IgD-negative memory B cell (primary cell): ENCODE measurements at regions not wholly inside any gene's neighbourhood (a gene's known extent, or its start where the extent isn't known, plus 50 kb on each side); places are given as distances from the start of the nearest gene placed in this dataset.
A peak's percentile ranks its signal among the peaks of the same experiment; 100 is the strongest.

Experiments used
- H3K27ac Mint-ChIP-seq, 3 donors: one replicate each; pipeline ENCODE4 v1.8.0; 2020 to 2022; ENCODE audit warnings: mild to moderate bottlenecking in 3 of 3, mixed read lengths in 3 of 3, moderate library complexity in 1 of 3
- H3K27me3 Mint-ChIP-seq: one replicate; pipeline ENCODE4 v1.8.0; 2021; ENCODE audit warnings: mixed read lengths
- H3K36me3 Mint-ChIP-seq: one replicate; pipeline ENCODE4 v1.8.0; 2020; ENCODE audit warnings: mild to moderate bottlenecking, mixed read lengths
- H3K4me1 Mint-ChIP-seq, 3 donors: one replicate each; pipeline ENCODE4 v1.8.0; 2020 to 2022; ENCODE audit warnings: mixed read lengths in 3 of 3, mild to moderate bottlenecking in 1 of 3
- H3K4me3 Mint-ChIP-seq, 4 donors: one replicate each; pipeline ENCODE4 v1.8.0; 2020 to 2022; ENCODE audit warnings: mild to moderate bottlenecking in 4 of 4, mixed read lengths in 4 of 4, moderate library complexity in 3 of 4
- H3K9me3 Mint-ChIP-seq, 3 donors: one replicate each; pipeline ENCODE4 v1.8.0; 2020 to 2021; ENCODE audit warnings: mixed read lengths in 3 of 3, mild to moderate bottlenecking in 1 of 3

GRCh38 chr19:28915202-28915601 lies 297.7 kb downstream of the UQCRFS1 start:
- Mint-ChIP-seq H3K4me1 (no peaks in the 10 kb centered on the region), H3K4me3 (no peak overlapping the region), H3K36me3 (no peaks in the 10 kb centered on the region), H3K9me3 (peaks cover 3 to 7% (median 4%) of the 10 kb centered on the region in 3 donors), H3K27ac (no peak overlapping the region), H3K27me3 (no peaks in the 10 kb centered on the region)

GRCh38 chr19:28914173-28914572 lies 298.8 kb downstream of the UQCRFS1 start:
- Mint-ChIP-seq H3K36me3 (no peaks in the 10 kb centered on the region), H3K4me3 (no peak overlapping the region), H3K27ac (no peak overlapping the region), H3K27me3 (no peaks in the 10 kb centered on the region), H3K9me3 (peaks cover 3 to 14% (median 4%) of the 10 kb centered on the region in 3 donors), H3K4me1 (no peaks in the 10 kb centered on the region)

DNA sequence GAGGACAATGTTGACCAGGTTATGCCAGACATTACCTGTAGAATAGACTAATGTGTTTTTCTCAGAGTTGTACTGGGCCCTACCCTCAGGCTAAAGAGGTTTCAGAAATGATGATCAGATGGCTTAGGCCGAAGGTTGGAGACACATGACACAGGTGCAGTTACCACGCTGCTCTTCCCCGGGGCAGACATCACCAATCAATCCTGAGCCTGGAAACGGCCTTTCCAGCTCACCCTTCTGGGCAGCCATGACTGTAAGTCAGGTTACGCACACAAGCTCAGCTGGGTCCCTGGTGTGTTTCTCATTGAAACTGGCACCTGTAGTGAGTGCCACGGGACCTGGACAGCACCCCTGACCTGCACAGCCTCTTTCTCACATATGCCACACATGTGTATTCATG lies 299.3 kb downstream of the UQCRFS1 start:
- Mint-ChIP-seq H3K9me3 (peaks cover 3 to 14% (median 3%) of the 10 kb centered on the region in 3 donors), H3K36me3 (no peaks in the 10 kb centered on the region), H3K4me1 (no peaks in the 10 kb centered on the region), H3K27me3 (no peaks in the 10 kb centered on the region), H3K27ac (no peak overlapping the region), H3K4me3 (no peak overlapping the region)

GRCh38 chr19:28908941-28909340 lies 304.0 kb downstream of the UQCRFS1 start:
- Mint-ChIP-seq H3K9me3 (peaks cover 3 to 14% (median 3%) of the 10 kb centered on the region in 3 donors), H3K36me3 (no peaks in the 10 kb centered on the region), H3K27ac (no peak overlapping the region), H3K27me3 (no peaks in the 10 kb centered on the region), H3K4me3 (no peak overlapping the region), H3K4me1 (no peaks in the 10 kb centered on the region)

DNA sequence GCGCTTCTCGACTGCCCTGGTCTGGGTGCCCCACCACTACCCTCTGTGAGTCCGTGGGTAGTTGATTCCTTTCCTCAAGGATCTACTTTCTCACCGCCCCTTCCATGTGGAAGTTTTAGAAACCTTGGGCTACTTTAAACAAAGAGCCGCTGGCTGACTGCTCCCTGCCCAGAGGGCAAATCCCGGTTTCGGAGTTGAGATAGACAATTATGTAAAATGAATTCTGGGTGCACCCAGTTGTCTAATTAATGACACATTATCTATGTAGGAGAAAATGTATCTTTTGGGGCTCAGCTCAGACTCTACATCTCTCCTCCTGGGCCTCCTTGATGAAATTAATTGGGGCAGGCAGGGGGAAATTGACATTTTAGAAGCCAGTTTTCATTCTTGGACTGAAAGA lies 305.4 kb downstream of the UQCRFS1 start:
- Mint-ChIP-seq H3K27ac (no peak overlapping the region), H3K36me3 (no peaks in the 10 kb centered on the region), H3K4me1 (no peaks in the 10 kb centered on the region)

GRCh38 chr19:28905996-28906395 lies 307.0 kb downstream of the UQCRFS1 start:
- Mint-ChIP-seq H3K36me3 (no peaks in the 10 kb centered on the region), H3K4me3 (no peak overlapping the region), H3K27me3 (no peaks in the 10 kb centered on the region), H3K4me1 (no peaks in the 10 kb centered on the region), H3K9me3 (peaks cover 0 to 7% (median 3%) of the 10 kb centered on the region in 3 donors), H3K27ac (no peak overlapping the region)

More for the DNA sequence above, 305.4 kb downstream of the UQCRFS1 start:
- peaks cover 3 to 14% (median 3%) of the 10 kb centered on the region in 3 donors for H3K9me3 Mint-ChIP-seq
- no peak overlapping the region for H3K4me3 Mint-ChIP-seq
- no peaks in the 10 kb centered on the region for H3K27me3 Mint-ChIP-seq

DNA sequence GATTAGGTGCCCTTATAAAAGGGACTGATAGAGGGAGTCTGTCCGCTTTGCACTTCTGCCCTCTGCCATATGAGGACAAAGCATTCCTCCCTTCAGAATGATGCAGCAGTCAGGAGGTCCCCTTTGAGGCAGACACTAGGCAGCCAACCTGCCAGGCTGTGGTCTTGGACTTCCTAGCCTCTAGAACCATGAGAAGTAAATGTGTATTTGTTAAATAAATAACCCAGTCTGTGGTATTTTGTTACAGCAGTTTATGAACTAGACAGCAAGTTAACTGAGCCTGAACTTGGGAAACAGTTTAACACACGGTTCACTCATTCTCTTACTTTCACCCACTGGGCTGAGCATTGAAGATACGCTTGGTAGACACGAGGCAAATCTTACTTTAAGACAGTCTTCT lies 313.2 kb downstream of the UQCRFS1 start:
- Mint-ChIP-seq H3K27ac (no peak overlapping the region), H3K4me3 (no peak overlapping the region), H3K9me3 (peaks cover 0 to 5% (median 0%) of the 10 kb centered on the region in 3 donors), H3K27me3 (no peaks in the 10 kb centered on the region), H3K36me3 (no peaks in the 10 kb centered on the region), H3K4me1 (no peaks in the 10 kb centered on the region)

DNA sequence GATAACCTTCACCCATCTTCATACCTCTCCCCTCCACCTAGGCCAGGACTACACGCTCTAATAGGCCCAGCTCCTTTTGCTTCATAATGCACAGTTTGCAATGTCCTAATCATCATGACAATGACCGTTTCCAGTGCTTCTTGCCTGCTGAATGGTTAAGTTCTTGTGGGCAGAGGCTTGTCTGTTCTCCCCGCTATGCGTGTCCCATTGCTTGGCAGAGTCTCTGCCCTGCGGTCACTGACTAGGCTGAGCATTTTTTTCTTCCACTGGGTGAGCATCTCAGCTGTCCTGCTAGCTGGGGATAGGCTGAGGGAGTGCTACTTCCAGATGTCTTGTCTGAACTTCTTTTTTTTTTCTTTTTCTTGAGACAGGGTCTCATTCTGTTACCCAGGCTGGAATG lies 314.7 kb downstream of the UQCRFS1 start:
- H3K4me3 Mint-ChIP-seq: peak overlapping the region in 1 of 4 donors; percentile 58
- H3K36me3 Mint-ChIP-seq: no peaks in the 10 kb centered on the region
- no peak overlapping the region for H3K27ac Mint-ChIP-seq
- no peaks in the 10 kb centered on the region for H3K4me1 Mint-ChIP-seq
- no peaks in the 10 kb centered on the region for H3K27me3 Mint-ChIP-seq
- H3K9me3 Mint-ChIP-seq: peaks cover 0 to 5% (median 0%) of the 10 kb centered on the region in 3 donors

DNA sequence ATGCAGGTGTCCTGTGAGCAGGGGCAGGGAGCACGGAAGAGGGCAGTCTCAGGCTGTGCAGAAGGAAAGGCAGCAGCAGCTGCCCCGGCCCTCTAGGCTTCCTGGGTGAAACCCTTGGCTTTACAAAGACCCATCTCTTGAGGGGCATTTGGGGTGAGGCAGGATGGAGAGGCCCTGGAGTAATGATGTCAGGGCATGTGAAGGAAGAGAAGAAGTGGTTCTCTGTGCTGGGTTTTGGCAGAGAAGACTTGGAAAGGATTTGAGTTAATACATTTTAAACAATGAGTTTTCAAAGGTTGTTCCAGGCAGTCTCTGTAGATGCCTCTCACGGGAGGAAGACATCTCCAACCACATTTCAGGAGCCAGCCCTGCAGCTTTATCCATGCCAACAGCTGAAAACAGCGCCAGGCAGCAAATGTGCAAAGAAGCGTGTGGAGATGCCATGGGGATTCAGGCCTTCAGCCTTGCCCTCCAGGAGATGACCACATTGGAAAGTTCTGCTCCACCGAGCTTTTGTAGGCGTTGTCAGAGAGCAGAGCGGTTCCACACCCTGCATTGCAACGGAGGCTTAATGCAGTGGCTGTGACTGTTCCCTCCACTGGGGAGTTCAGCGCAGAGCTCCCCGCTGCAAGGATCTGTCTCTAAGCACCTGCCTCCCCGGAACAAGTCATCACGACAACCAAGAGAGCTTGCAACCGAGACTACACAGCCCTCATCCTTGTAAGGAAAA lies 322.8 kb downstream of the UQCRFS1 start:
- Mint-ChIP-seq H3K9me3 (peaks cover 2 to 11% (median 6%) of the 10 kb centered on the region in 3 donors), H3K27me3 (peaks cover 5% of the 10 kb centered on the region), H3K36me3 (peaks cover under 1% of the 10 kb centered on the region), H3K27ac (no peak overlapping the region), H3K4me1 (no peaks in the 10 kb centered on the region), H3K4me3 (no peak overlapping the region)

- Mint-ChIP-seq H3K27ac (no peak overlapping the region), H3K36me3 (peaks cover 1% of the 10 kb centered on the region)
These were observed 324.9 kb downstream of the UQCRFS1 start for GRCh38 chr19:28887920-28888618.

DNA sequence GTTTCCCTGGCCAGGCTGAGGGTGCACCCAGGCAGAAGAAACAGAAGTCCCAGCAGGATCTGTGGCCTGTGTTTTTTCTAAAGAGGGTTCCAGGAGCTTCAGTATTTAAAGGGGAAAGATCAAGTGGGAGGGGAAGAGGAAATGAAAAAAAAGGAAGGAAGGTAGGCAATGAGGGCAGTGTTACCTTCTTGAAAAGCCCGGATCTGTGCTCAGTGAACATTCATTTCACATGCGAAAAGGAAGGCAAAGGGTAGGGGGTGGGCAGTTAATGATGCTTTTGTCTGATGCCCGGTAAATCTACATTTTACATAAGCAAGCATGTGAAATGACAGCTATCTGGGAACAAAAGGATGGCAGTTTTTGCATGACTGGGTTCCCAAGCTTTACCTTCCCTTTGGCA lies 326.2 kb downstream of the UQCRFS1 start:
- H3K9me3 Mint-ChIP-seq: peaks cover 2 to 13% (median 11%) of the 10 kb centered on the region in 3 donors
- H3K4me1 Mint-ChIP-seq: no peaks in the 10 kb centered on the region
- no peak overlapping the region for H3K4me3 Mint-ChIP-seq
- H3K36me3 Mint-ChIP-seq: peaks cover 1% of the 10 kb centered on the region
- H3K27me3 Mint-ChIP-seq: peaks cover 7% of the 10 kb centered on the region
- H3K27ac Mint-ChIP-seq: no peak overlapping the region

More at GRCh38 chr19:28887920-28888618, 324.9 kb downstream of the UQCRFS1 start:
- no peak overlapping the region for H3K4me3 Mint-ChIP-seq
- peaks cover 7% of the 10 kb centered on the region for H3K27me3 Mint-ChIP-seq
- H3K4me1 Mint-ChIP-seq: no peaks in the 10 kb centered on the region
- H3K9me3 Mint-ChIP-seq: peaks cover 2 to 13% (median 11%) of the 10 kb centered on the region in 3 donors

- H3K9me3 Mint-ChIP-seq: peaks cover 0 to 13% (median 7%) of the 10 kb centered on the region in 3 donors
- H3K36me3 Mint-ChIP-seq: peaks cover 1% of the 10 kb centered on the region
- H3K4me3 Mint-ChIP-seq: no peak overlapping the region
- peaks cover 7% of the 10 kb centered on the region for H3K27me3 Mint-ChIP-seq
- H3K27ac Mint-ChIP-seq: no peak overlapping the region
- H3K4me1 Mint-ChIP-seq: no peaks in the 10 kb centered on the region
These were observed 327.0 kb downstream of the UQCRFS1 start for GRCh38 chr19:28885965-28886364.

GRCh38 chr19:28884786-28885476 lies 328.0 kb downstream of the UQCRFS1 start:
- Mint-ChIP-seq H3K27ac (no peak overlapping the region), H3K4me1 (no peaks in the 10 kb centered on the region), H3K9me3 (peaks cover 0 to 13% (median 7%) of the 10 kb centered on the region in 3 donors), H3K27me3 (peaks cover 7% of the 10 kb centered on the region), H3K36me3 (peaks cover 1% of the 10 kb centered on the region), H3K4me3 (no peak overlapping the region)

DNA sequence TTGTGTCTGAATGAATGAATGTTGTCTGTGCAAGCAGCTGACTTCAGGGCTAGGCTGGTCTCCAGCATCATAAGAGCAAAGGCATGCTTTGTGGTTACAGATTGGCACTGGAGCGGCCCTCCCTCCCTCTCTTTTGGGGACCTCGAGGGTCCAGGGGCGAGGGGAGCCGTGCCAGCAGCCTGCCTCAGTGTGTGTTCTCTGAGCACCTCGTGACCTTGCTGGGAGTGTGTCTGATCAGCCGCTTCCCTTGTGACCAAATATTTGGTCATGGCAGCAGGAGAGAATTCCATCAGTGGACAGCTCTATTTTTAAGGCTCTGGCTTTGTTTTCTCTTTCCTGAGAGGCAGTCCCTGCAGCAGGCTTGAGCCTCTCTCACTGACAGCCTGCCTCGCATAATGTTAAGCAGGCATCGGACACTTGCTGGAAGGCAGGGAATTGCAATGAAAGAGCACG lies 329.7 kb downstream of the UQCRFS1 start:
- H3K36me3 Mint-ChIP-seq: peaks cover 1% of the 10 kb centered on the region
- H3K4me3 Mint-ChIP-seq: no peak overlapping the region
- H3K9me3 Mint-ChIP-seq: peaks cover 0 to 9% (median 7%) of the 10 kb centered on the region in 3 donors
- no peaks in the 10 kb centered on the region for H3K4me1 Mint-ChIP-seq
- H3K27ac Mint-ChIP-seq: no peak overlapping the region
- peaks cover 3% of the 10 kb centered on the region for H3K27me3 Mint-ChIP-seq

DNA sequence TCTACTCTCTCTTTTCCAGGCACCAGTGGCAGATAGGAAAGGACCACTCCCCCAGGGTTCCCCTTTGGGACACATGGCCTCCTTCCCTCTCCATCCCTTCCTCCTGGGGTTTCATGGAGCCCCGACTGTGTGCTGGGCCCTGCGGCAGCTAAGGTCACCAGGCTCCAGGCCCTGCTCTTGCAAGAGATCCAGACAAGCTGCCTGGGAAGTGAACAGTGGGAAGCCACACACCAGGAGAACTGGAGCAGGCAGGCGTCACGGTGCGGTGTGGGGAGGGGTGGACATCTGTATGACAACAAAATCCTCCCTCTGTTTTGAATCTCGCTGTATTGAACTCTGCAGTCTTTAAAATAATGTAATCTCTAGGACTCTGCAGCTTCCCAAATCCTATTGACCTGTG lies 330.1 kb downstream of the UQCRFS1 start:
- Mint-ChIP-seq H3K9me3 (peaks cover 0 to 9% (median 7%) of the 10 kb centered on the region in 3 donors), H3K27me3 (peaks cover 3% of the 10 kb centered on the region), H3K4me1 (no peaks in the 10 kb centered on the region), H3K4me3 (no peak overlapping the region), H3K36me3 (peaks cover 1% of the 10 kb centered on the region), H3K27ac (no peak overlapping the region)
